Fibroblast of lung (primary cell): ENCODE measurements at regions not wholly inside any gene's neighbourhood (a gene's known extent, or its start where the extent isn't known, plus 50 kb on each side); places are given as distances from the start of the nearest gene placed in this dataset.

Experiments used
- DNase-seq, 2 donors: peaks; one replicate each; pipeline versions ENCODE4 v3.0.0 to v3.0.0-alpha.2; 2010; ENCODE audit warnings: low read depth in 2 of 2
- H2AFZ ChIP-seq: 2 replicates; pipeline ENCODE4 v1.5.1; 2012; ENCODE audit warnings: low read length, control low read depth, inconsistent platforms
- H3K27ac ChIP-seq: 2 replicates; pipeline ENCODE4 v1.5.1; 2011; ENCODE audit warnings: low read length, control low read depth; ENCODE audit not compliant: insufficient read depth
- H3K27me3 ChIP-seq: 2 replicates; pipeline ENCODE4 v1.5.1; 2011; ENCODE audit warnings: mild to moderate bottlenecking, low read length; ENCODE audit not compliant: control insufficient read depth, insufficient read depth
- H3K36me3 ChIP-seq: 2 replicates; pipeline ENCODE4 v1.5.1; 2011; ENCODE audit warnings: low read length; ENCODE audit not compliant: control insufficient read depth, insufficient read depth
- H3K4me1 ChIP-seq: 2 replicates; pipeline ENCODE4 v1.5.1; 2011; ENCODE audit warnings: low read length; ENCODE audit not compliant: control insufficient read depth, insufficient read depth; ENCODE audit errors: extremely low read depth
- H3K4me2 ChIP-seq: 2 replicates; pipeline ENCODE4 v1.5.1; 2011; ENCODE audit warnings: low read length, control low read depth; ENCODE audit not compliant: insufficient read depth; ENCODE audit errors: extremely low read depth
- H3K4me3 ChIP-seq, 4 experiments: fragments of 200-600 bp in 1 of 4; sonication (generic) in 1 of 4; replicated peaks in 1 of 4; 2 replicates each; pipeline ENCODE4 v1.5.1; 2011 to 2016; ENCODE audit warnings: low read length in 4 of 4, low read depth in 3 of 4, mild to moderate bottlenecking in 3 of 4, control low read depth in 2 of 4, inconsistent platforms in 1 of 4, mixed read lengths in 1 of 4; ENCODE audit not compliant: insufficient read depth in 1 of 4; ENCODE audit errors: control extremely low read depth in 1 of 4
- H3K79me2 ChIP-seq: 2 replicates; pipeline ENCODE4 v1.5.1; 2012; ENCODE audit warnings: mild to moderate bottlenecking, low read length, inconsistent platforms; ENCODE audit not compliant: control insufficient read depth, insufficient read depth
- H3K9ac ChIP-seq: 2 replicates; pipeline ENCODE4 v1.5.1; 2011; ENCODE audit warnings: mild to moderate bottlenecking, low read length, control low read depth; ENCODE audit not compliant: insufficient read depth
- H3K9me3 ChIP-seq: 2 replicates; pipeline ENCODE4 v1.5.1; 2012; ENCODE audit warnings: low read depth, low read length; ENCODE audit not compliant: control insufficient read depth, insufficient read depth
- H4K20me1 ChIP-seq: 2 replicates; pipeline ENCODE4 v1.5.1; 2011; ENCODE audit warnings: low read length; ENCODE audit not compliant: control insufficient read depth, insufficient read depth; ENCODE audit errors: extremely low read depth
- EZH2 ChIP-seq: IDR thresholded peaks from 2 replicates; pipeline ENCODE4 v1.5.1; 2012; ENCODE audit warnings: low read length, control low read depth, mild to moderate bottlenecking; ENCODE audit errors: missing control alignments
- TF ChIP-seq, protein P1 (sequence below), 2 donors: IDR thresholded peaks in 1 of 2; conservative IDR thresholded peaks in 1 of 2; 1 replicate in 1 of 2; 2 replicates in 1 of 2; pipeline ENCODE4 v1.5.1; 2011 to 2012; ENCODE audit warnings: low read length in 2 of 2, control low read depth in 1 of 2, inconsistent platforms in 1 of 2, low read depth in 1 of 2, mild to moderate bottlenecking in 1 of 2

DNA sequence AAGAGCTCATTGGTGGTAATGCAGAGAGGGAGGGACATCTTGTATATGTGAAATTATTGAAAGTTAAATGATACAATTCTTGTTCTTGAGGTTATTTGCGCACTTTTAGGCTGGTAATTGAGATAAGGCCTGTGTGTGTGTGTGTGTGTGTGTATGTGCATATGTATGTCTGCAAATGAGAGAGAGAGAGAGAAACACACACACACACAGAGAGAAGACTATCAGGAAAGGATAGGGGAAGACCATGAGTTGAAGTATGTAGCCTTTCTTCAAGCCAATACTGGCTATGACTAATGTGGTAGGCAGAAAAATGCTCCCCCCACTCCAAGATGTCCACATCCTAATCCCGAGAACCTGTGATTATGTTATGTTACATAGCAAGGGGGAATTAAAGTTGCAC lies 52.7 kb upstream of the DCD start:
- H3K36me3 ChIP-seq: no peaks in the 10 kb centered on the region
- no peak overlapping the region for H3K4me2 ChIP-seq
- no peak overlapping the region for H2AFZ ChIP-seq
- H4K20me1 ChIP-seq: no peaks in the 10 kb centered on the region
- no peak for TF ChIP-seq EZH2
- TF ChIP-seq, protein P1, sequence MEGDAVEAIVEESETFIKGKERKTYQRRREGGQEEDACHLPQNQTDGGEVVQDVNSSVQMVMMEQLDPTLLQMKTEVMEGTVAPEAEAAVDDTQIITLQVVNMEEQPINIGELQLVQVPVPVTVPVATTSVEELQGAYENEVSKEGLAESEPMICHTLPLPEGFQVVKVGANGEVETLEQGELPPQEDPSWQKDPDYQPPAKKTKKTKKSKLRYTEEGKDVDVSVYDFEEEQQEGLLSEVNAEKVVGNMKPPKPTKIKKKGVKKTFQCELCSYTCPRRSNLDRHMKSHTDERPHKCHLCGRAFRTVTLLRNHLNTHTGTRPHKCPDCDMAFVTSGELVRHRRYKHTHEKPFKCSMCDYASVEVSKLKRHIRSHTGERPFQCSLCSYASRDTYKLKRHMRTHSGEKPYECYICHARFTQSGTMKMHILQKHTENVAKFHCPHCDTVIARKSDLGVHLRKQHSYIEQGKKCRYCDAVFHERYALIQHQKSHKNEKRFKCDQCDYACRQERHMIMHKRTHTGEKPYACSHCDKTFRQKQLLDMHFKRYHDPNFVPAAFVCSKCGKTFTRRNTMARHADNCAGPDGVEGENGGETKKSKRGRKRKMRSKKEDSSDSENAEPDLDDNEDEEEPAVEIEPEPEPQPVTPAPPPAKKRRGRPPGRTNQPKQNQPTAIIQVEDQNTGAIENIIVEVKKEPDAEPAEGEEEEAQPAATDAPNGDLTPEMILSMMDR (conservative IDR thresholded peaks at IDR 0.05 in 1 of 2, IDR thresholded peaks at IDR 0.05 in 1 of 2; ENCODE audit: low read depth in 1 of 2, low read length in 2 of 2): no peak
- no peak for DNase-seq
- H3K4me3 ChIP-seq: no peak overlapping the region
- no peak overlapping the region for H3K9ac ChIP-seq
- H3K27ac ChIP-seq: no peak overlapping the region
- H3K79me2 ChIP-seq: no peaks in the 10 kb centered on the region
- no peaks in the 10 kb centered on the region for H3K4me1 ChIP-seq
- no peaks in the 10 kb centered on the region for H3K9me3 ChIP-seq
- H3K27me3 ChIP-seq: no peaks in the 10 kb centered on the region

- Histone ChIP-seq H4K20me1 (no peaks in the 10 kb centered on the region), H3K9ac (no peak overlapping the region), H3K9me3 (no peaks in the 10 kb centered on the region), H3K27ac (no peak overlapping the region), H3K36me3 (no peaks in the 10 kb centered on the region), H3K4me2 (no peak overlapping the region), H3K79me2 (no peaks in the 10 kb centered on the region), H2AFZ (no peak overlapping the region), H3K27me3 (no peaks in the 10 kb centered on the region), H3K4me1 (no peaks in the 10 kb centered on the region), H3K4me3 (no peak overlapping the region)
- TF ChIP-seq EZH2: no peak
- TF ChIP-seq, protein P1 (conservative IDR thresholded peaks at IDR 0.05 in 1 of 2, IDR thresholded peaks at IDR 0.05 in 1 of 2; ENCODE audit: low read depth in 1 of 2, low read length in 2 of 2): no peak
- DNase-seq: no peak
These were observed 52.1 kb upstream of the DCD start for GRCh38 chr12:54700301-54700700.
